ENCODE measurements at regions not wholly inside any gene's neighbourhood (a gene's known extent, or its start where the extent isn't known, plus 50 kb on each side); places are given as distances from the start of the nearest gene placed in this dataset.

GRCh38 chr4:12729384-12729783 is 754.8 kb downstream of the RAB28 start:
- TF ChIP-seq USF2 (CRISPR knock-in tag; IDR thresholded peaks at IDR 0.05) (no peak), IRF2 (CRISPR knock-in tag; IDR thresholded peaks at IDR 0.05; ENCODE audit: borderline replicate concordance, low read depth) (no peak), ZNF416 (CRISPR knock-in tag; IDR thresholded peaks at IDR 0.05) (no peak), HMGXB4 (CRISPR knock-in tag; IDR thresholded peaks at IDR 0.05) (no peak), CTCF (IDR thresholded peaks at IDR 0.05) (peak; percentile 41), TEAD4 (CRISPR knock-in tag; IDR thresholded peaks at IDR 0.05) (no peak), HMGA2 (CRISPR knock-in tag; IDR thresholded peaks at IDR 0.05) (no peak), E2F5 (CRISPR knock-in tag; IDR thresholded peaks at IDR 0.05) (no peak), MLX (CRISPR knock-in tag; IDR thresholded peaks at IDR 0.05) (no peak), MAX (CRISPR knock-in tag; IDR thresholded peaks at IDR 0.05) (no peak), ESRRA (CRISPR knock-in tag; IDR thresholded peaks at IDR 0.05; ENCODE audit: borderline replicate concordance) (no peak), ETV6 (CRISPR knock-in tag; IDR thresholded peaks at IDR 0.05) (no peak)
